Stimulated activated CD4-positive, alpha-beta T cell treated with anti-CD3 and anti-CD28 coated beads, TNF-alpha, amount 100 ng/mL, for 1 hour (primary cell): ENCODE measurements at regions not wholly inside any gene's neighbourhood (a gene's known extent, or its start where the extent isn't known, plus 50 kb on each side); places are given as distances from the start of the nearest gene placed in this dataset.
"Not testable (repeated sequence)": the region's sequence is repeated elsewhere in the genome, so short reads cannot be mapped to it uniquely, and the experiment has no call there.

ENCODE experiments used
- DNase-seq, 3 donors: peaks; one replicate each; pipeline ENCODE4 v3.0.0-alpha.2; 2020; ENCODE audit warnings: low read depth in 3 of 3, low spot score in 1 of 3

GRCh38 chr9:81037889-81038288 is 651.5 kb downstream of the TLE1 start:
- no peak for DNase-seq

- DNase-seq: no peak
These were observed 653.7 kb downstream of the TLE1 start for GRCh38 chr9:81035601-81036000.

GRCh38 chr9:81035171-81035570 is 654.2 kb downstream of the TLE1 start:
- no peak for DNase-seq

GRCh38 chr9:81032831-81033230 is 656.5 kb downstream of the TLE1 start:
- no peak for DNase-seq

- DNase-seq: no peak
These were observed 657.2 kb downstream of the TLE1 start for GRCh38 chr9:81032030-81032572.

GRCh38 chr9:81031422-81032029 is 657.8 kb downstream of the TLE1 start:
- no peak for DNase-seq

- DNase-seq: no peak
These were observed 659.3 kb downstream of the TLE1 start for GRCh38 chr9:81030027-81030426.

GRCh38 chr9:81028504-81028903 is 660.8 kb downstream of the TLE1 start:
- DNase-seq: no peak

- DNase-seq: no peak
These were observed 667.2 kb downstream of the TLE1 start for GRCh38 chr9:81022177-81022576.

GRCh38 chr9:81014945-81015344 is 674.4 kb downstream of the TLE1 start:
- not testable (repeated sequence) for DNase-seq

GRCh38 chr9:81013191-81013590 is 676.2 kb downstream of the TLE1 start:
- not testable (repeated sequence) for DNase-seq

- DNase-seq: no peak
These were observed 686.4 kb downstream of the TLE1 start for GRCh38 chr9:81002906-81003305.

GRCh38 chr9:81002242-81002641 is 687.1 kb downstream of the TLE1 start:
- DNase-seq: no peak

- no peak for DNase-seq
These were observed 693.6 kb downstream of the TLE1 start for GRCh38 chr9:80995759-80996158.

GRCh38 chr9:80994892-80995291 is 694.5 kb downstream of the TLE1 start:
- no peak for DNase-seq

GRCh38 chr9:80985595-80985994 is 703.8 kb downstream of the TLE1 start:
- DNase-seq: not testable (repeated sequence)

GRCh38 chr9:80976403-80976802 is 712.9 kb downstream of the TLE1 start:
- no peak for DNase-seq

- DNase-seq: not testable (repeated sequence)
These were observed 719.0 kb downstream of the TLE1 start for GRCh38 chr9:80970377-80970776.

GRCh38 chr9:80968611-80969010 is 720.7 kb downstream of the TLE1 start:
- DNase-seq: no peak

GRCh38 chr9:80964914-80965313 is 724.4 kb downstream of the TLE1 start:
- no peak for DNase-seq

GRCh38 chr9:80964374-80964773 is 725.0 kb downstream of the TLE1 start:
- no peak for DNase-seq

GRCh38 chr9:80957801-80958200 is 731.5 kb downstream of the TLE1 start:
- DNase-seq: no peak

- DNase-seq: no peak
These were observed 734.8 kb downstream of the TLE1 start for GRCh38 chr9:80954521-80954920.
